NK-92 treated with Interleukin-12 subunit alpha and Interleukin-12 subunit beta, amount 100 ng/mL, for 24 hours (cell line): ENCODE measurements at regions not wholly inside any gene's neighbourhood (a gene's known extent, or its start where the extent isn't known, plus 50 kb on each side); places are given as distances from the start of the nearest gene placed in this dataset.

Experiments used
- DNase-seq: peaks from one replicate; lab custom pipeline; 2025; lab: John Stamatoyannopoulos, UW

DNA sequence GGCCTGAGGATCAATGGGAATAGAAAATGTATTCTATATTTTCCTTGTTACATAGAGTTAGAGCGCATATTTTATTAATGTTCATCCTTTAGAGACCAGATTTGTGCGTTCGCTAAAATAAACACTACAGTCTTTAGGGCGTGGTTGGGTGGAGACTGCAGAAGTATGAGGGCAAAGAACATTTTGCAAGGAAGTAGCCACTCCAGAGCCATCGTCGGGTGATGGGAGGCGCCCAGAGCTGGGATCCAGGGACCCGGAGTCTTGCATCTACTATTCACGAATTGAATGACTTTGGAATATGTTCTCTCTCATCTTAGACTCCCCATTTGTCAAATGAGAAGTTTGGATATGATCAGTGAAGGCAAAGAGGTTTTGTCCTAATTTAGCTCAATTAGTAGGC lies 154.2 kb upstream of the IRX6 start:
- DNase-seq, result no peak

DNA sequence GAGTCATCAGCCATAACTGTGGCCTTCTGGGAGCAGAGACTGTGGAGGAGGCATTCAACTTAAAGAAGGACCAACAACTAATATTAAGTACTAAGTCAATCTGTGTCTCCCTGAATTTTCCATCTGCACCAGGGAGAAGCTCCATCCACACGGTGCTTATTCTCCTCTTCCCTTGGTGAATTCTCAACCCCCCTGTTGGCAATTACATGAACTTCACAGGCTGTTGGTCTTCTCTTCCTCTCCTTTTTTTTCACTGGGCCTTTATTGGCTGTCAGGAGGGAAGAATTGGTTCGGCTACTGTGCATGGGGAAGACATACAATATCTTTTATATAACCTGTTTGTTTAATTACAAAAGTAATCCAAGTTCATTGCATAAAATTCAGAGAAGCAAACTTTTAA lies 152.8 kb upstream of the IRX6 start:
- no peak for DNase-seq

DNA sequence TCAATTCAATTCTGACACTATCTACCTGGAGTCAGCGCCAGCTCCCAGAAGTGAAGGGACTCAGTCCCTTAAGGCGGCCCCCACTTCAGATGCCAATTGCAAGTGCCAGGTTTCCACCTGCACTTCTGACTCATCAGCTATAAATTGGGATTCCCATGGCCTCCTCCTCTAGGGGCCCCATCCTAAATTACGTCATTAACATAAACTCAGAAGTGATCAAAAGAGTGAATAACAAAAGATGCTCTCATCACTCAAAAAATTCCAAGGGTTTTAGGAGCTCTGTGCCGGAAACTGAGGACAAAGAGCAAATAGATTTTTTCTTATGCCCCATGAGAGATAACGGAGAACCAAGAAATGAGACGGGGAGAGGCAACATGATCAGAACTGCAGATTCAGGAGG lies 148.6 kb upstream of the IRX6 start:
- DNase-seq, result no peak

DNA sequence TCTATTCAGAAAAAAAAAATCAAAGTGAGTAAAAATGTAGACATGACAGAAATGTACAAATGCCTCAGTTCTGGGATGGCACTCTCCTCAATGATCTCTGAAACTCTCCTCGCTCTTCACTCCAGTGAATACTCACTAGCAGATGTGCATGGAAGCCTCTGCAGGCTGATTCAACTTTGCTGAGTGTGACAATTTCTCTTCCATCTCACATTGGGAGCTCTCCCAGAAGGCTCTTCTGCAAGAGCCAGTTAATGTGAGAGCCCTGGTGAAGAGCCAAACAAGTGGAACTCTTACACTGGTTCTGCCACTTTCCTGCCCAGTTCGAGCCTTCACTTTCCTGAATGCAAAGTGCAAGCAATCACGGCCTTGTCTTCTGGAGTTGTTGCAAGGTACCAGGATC lies 147.1 kb upstream of the IRX6 start:
- no peak for DNase-seq

DNA sequence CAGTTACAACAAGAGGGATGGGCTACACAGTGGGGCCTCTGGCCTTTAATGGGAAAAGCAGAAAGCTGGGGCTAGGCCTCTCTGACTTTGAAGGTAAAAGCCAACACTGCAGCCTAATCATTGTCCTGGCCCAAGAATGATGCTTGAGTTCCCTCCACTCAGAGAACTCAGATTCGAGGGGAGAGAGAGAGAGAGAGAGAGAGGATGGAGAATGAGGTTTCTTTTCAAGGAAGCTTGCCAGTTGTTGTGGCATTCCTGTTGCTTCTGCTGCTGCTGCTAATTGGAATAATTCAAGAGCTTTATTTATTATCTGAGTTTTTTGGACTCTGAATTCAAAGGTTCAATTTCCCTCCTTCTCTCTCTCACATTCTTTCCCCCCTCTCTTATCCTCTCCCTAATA lies 144.6 kb upstream of the IRX6 start:
- DNase-seq, result no peak

DNA sequence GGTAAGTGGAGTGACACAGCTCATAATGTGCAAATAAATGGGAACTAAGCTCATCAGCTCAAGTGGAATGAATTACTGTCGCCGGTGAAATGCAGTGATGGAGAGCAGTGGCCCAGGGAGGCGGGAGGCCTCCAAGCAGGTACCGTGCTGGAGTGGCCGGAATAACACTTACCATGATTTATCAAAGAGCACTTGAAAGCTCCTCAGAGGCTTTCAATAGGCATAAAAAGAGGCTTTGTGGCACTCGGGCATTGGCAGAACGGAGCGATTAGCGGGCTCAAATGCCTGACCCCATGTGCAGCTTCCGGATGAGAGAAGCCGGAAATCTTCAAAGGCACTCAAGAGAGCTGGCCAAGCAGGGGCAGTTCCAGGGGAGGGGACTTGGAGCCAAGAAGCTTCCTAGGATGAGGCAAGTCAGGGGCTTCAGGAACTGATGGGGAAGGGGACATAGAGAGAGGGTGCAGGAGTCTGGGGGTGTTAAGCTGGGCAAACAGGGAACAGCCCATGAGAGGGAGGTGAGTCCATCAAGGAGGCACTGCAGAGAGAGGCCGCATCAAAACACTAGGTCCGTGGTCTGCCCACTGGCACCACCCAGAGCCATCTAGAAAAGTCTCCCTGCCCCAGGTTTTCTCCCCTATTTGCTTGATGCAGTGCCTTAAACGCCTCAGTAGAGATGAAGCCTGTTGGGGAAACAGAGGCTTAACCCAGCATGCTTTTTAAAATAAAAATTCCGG lies 144.0 kb upstream of the IRX6 start:
- DNase-seq, result no peak

DNA sequence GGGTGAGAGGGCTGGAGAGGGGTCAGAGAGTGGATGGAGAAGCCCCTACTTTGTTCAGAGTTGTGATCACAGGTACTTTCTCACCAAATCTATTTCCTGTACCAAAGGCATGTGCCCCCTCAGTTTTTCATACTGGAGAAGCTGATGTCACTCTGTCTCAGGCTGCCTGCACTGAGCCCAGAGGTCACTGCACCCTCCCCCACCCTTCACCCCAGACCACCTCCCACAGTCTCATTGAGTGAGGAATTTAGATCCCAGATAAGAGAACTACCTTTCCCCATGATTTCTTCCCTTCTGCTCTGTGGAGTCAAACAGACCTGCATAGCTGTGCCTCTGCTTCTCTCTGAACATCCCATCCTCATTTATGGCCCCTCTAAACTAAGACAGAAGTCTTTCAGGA lies 140.0 kb upstream of the IRX6 start:
- no peak for DNase-seq

DNA sequence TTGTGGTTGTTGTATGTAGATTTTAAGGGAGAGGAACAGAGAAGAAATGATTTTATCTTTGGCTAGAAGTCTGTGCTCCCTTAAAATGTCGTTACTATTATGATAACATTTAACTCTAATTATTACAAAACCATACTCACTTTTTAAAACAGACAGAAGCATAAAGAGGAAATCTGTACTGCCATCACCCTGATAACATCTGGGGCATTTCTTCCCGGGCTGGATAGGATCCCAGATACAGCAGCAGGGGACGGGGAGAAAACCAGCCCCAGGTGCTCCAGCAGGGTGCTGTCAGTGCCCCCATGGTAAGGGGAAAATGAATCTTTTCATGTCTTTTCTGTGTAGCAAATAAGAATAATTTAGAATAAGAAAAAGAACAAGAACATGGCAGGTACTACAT lies 139.4 kb upstream of the IRX6 start:
- DNase-seq, result no peak

DNA sequence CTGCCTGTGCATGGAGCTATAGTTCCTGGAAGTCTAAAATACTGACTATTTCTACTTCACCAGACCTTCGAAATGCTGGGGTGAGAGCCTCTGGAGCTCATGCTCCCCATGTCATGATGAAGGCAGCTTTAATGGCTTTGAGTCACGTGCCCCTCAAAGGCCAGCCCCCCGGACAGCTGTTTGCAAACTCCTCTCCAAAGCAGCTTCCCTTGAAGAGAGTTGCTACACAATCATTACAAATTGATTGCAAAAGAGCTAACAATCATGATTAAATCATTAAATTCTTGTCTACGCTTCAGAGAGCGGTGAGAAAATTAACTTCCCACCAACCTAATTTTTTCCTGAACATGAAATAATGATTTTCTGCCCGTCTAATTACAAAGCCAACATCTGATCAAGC lies 134.8 kb upstream of the IRX6 start:
- no peak for DNase-seq

DNA sequence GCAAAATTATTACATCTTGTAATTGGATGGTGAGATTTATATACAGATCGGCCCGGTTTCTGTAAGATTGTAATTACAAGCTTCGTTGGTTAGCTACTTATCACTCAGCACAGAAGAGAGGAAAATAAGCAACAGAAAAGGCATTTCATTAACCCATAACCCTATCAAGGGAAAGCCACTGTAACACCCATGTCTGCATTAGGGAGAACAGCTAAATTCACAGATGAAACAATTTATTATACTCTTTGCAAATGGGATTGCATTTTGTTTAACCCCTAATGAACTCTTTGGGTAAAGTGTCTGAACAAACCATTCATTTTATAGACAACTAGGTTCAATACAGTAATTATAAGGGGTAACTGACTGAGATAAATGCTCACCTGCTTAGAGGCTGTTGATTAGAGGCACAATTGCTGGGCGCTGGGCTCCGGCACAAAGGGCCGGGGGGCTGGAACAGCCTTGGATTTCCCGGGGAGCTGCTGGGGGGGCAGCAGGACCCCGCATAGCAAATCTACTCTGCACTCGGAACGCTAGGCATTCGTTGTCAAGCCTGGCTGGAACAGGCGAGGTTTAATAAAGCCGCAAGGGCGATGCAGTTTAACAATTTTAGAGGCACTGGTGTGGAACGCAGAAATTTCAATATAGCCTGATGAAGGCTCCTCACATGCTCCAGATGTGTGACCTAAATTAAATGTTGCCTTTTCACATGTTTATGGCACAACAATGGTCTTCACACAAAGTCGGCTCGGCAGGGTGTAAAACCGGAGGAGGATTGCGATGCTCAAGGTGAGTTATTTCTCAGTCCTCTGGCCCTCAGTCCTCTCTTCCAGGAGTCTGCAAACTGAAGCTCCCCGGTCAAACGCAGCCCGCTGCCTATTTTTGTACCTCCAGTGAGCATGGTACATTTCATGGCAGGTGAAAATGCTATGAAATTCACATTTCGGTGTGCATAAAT lies 134.0 kb upstream of the IRX6 start:
- no peak for DNase-seq

DNA sequence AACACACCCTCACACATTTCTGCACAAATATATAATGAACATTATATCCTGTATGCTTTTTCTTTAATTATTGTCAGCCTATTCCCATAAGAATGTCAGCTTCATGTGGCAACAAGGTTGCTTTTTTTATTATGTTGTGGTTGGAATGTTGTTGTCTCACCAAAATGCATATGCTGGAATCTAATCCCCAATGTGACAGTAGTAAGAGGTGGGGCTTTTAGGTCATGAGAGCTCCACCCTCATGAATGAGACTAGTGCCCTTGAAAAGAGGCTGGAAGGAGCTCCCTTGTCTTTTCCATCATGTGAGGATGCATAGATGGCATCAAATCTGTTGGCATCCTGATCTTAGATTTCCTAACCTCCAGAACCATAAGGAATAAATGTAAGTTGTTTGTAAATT lies 131.3 kb upstream of the IRX6 start:
- no peak for DNase-seq

DNA sequence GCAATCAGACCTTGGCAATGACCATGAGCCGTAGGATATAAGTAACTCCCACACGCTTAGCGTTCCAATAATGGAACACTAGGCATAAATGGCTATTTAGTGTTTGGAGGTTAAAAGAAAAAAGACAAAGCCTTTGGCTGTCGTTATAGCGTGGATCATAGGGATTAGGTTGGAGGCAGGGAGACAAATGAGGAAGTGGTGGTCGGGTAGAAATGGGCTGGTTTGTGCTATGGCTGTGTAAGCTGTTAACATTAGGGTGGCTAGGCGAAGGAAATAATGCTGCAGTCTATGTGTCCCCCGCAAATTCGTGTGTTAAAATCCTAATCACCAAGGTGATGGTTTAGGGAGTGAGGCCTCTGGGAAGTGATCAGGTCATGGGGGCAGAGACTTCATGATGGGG lies 120.4 kb upstream of the IRX6 start:
- DNase-seq, result no peak

DNA sequence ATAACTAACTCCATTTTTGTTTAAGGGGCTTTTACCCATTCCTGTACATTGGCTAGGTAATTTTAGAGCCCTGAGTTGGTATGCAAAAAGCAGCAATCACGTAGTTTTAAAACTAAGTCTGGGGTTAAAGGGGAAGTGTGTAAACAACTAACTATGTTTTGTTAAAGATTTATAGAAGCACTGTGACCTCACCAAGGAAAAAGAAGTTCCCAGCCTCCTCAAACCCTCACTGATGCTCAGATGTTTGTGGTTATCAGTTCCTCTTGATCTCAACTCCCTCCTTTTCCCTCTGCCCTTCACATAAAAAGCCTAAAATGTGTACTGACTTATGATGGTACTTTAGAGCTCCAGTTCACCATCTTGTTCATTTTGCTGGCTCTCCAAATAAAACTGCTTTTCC lies 119.9 kb upstream of the IRX6 start:
- DNase-seq, result no peak

DNA sequence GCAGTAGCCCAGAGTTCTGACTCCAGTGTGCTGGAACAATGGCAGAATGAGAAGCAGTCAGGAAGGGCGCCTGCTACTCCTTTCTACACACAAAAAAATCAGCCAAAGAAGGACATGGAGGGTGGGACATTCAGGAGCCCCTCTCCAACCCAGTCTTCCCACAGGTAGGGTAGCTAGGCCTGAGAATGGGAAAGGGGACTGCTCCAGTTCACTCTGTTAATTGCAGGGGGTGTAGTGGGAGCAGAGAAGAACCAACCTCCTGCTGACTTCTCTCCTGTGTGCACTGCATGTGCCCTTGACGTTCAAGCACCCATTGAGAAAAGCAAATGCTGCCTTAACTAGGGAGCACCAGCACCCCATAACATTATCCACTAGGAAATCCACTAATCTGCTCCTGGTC lies 119.1 kb upstream of the IRX6 start:
- DNase-seq, result no peak

DNA sequence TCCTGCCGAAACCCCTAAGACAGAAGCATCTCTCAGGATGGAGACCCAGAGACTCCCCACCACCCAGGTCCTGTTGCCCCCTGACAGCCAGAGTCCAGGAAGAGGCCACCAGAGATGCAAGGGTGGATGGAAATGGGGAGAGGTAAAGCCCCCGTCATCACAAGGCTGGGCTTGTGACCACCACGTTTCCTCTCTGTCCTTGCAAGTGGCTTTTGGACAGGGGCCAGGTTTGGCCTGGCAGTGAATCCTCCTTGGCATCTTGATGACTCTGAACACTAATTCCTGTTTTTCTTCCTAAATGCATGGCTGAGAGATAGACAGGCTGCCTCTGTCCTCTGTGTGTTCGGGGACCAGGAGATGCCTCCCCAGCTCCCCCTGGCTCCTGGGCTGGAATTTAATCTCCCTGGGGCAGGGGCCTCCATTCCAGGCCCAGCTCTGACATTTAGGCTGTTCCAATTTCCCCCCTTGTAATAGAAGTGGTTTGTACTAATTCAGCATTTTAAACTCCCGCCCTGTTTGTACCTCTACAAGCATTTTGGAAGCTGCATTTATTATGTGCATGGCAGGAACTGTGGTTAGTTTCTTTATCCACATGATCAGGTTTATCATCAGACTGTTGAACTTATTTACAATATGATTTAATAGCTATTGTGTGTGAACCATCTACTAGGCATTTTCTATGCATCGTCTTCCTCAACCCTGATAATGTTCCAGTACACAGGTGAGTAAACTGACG lies 116.1 kb upstream of the IRX6 start:
- DNase-seq, result no peak

DNA sequence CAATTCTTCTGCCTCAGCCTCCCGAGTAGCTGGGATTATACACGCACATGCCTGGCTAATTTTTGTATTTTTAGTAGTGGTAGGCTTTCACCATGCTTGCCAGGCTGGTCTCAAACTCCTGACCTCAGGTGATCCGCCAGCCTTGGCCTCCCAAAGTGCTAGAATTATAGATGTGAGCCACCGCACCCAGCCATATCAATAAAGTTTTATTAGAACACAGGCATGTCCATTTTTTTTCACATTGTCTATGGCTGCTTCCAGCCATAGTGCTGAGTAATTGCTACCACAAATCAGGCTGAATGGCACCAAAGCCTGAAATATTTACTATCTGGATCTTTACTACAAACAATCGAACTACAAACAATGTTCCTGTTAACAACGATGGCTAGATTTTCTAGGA lies 114.4 kb upstream of the IRX6 start:
- no peak for DNase-seq

DNA sequence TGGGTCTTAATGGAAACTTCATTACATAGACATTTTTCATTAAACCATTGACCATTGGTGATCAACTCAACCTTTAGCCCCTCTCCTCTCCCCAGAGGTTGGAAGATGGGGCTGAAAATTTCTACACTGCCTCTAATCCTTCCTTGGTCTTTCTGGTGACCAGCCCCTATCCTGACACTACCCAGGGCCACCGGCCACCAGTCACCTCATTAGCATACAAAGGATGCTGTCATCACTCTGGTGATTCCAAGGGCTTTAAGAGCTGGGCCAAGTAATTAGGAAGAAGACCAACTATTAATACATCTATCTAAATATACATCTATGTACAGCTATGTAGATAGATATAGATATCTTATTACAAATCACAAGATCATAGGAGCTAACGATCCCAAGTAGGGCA lies 111.2 kb upstream of the IRX6 start:
- no peak for DNase-seq

DNA sequence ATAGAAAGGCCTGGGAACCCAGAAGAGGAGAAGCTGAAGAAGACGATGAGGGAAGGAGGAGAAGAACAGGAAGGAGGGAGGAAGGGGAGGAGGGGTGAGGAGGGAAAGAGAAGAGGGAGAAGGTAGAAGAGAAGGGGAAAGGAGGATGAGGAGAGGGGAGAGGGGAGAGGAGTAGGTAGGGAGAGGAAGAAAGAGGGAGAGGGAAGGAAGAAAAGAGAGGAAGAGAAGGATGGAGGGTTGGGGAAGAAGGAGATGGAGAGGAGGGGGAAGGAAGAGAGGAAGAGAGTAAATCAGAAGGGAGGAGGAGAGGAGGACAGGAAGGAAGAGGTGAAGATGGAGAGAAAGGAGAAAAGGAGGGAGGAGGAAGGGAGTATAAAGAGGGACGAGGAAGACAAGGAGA lies 109.6 kb upstream of the IRX6 start:
- DNase-seq, result no peak

DNA sequence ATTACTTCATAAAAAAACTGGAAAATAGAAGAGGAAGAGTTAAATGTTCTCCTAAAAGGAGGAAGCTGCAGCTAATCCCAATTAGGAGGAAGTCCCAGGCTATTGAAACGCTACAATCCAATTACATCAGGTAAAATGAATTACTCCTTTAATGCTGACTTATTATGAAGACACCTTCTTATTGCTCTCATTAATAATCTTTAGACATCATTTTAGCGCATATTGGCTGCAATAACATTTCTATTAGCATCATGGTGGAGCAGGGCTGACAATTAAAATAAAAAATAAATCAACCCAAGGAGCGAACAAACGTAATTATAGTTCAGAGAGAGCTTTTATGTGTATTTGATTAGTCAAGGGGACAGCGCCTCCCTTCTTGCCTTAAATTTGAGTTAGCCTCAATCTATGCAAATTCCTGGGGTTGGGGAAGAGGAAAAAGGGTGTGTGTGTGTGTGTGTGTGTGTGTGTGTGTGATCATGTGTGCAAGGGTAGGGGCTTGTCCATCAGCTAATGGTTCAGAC lies 109.0 kb upstream of the IRX6 start:
- no peak for DNase-seq

DNA sequence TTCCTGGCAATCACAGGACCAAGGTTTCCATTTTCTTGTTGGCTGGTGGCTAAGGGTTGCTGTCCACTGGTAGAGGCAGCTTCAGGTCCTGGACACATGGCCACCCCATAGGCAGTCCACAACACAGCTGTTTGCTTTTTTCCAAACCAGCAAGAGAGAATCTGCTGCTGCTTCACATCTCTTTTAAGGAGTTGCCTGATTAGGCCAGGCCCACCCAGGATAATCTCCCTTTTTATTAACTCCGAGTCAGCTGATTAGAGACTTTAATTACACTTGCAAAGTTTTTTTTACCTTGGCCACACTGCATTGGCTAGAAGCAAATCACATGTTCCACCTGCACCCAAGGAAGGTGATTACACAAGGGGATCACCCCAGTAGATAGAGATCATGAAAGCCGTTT lies 106.6 kb upstream of the IRX6 start:
- DNase-seq, result no peak

DNA sequence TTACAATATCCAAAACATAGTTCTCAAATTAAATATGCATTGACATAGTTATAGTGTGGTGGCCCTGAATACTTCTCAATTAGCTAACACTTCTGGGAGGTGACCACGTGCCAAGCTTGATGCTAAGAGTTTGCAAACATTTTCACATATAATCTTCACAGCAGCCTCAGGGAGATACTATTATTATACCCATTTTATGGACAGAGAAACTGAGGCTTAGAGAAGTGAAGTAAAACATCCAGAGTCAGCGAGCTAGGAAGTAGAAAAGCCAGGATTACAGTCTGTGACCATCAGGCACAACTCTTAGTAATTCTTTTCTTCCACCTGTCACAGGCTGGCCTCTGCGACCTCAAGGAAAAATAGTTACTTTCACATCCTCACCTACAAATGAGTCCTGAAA lies 102.2 kb upstream of the IRX6 start:
- DNase-seq, result no peak

DNA sequence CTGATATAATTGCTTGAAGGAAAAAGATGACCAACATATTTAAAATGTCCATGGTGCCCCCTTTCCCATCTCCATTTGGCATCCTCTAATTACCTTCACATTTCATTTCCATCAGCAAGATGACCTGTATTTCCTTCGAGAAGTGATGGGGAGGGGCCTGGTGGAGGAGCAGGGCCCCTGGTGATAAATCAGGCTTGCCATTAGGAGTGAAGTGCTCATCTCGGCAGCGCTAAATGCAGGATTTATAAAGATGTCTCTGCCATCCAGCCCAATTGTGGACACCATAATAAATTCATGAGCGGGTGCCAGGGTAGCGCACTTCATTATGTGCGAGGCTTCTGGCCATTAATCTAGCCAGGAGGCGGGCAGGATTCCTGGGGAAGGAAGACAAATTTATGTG lies 101.5 kb upstream of the IRX6 start:
- DNase-seq, result no peak
